Hepatocyte (in vitro differentiated cells): ENCODE measurements at regions not wholly inside any gene's neighbourhood (a gene's known extent, or its start where the extent isn't known, plus 50 kb on each side); places are given as distances from the start of the nearest gene placed in this dataset.

Source experiments
- CTCF ChIP-seq: fragments of 200-600 bp; sonication (generic); IDR thresholded peaks from 2 replicates; pipeline ENCODE4 v1.5.1; 2016; ENCODE audit warnings: antibody characterized with exemption, mild to moderate bottlenecking; ENCODE audit not compliant: poor library complexity
- EZH2 ChIP-seq: fragments of 200-600 bp; sonication (generic); IDR thresholded peaks from 2 replicates; pipeline ENCODE4 v1.6.1; 2016; ENCODE audit warnings: antibody characterized with exemption, mild to moderate bottlenecking, borderline replicate concordance
- EZH2phosphoT487 ChIP-seq: fragments of 200-600 bp; sonication (generic); IDR thresholded peaks from one replicate; pipeline ENCODE4 v1.6.1; 2018; ENCODE audit warnings: antibody characterized with exemption, mild to moderate bottlenecking, low read depth, moderate library complexity; ENCODE audit not compliant: unreplicated experiment, severe bottlenecking

- TF ChIP-seq CTCF = no peak
- no peak for TF ChIP-seq EZH2
- no peak for TF ChIP-seq EZH2phosphoT487
Measured at GRCh38 chr12:82608706-82609105, 78.0 kb upstream of the TMTC2 start.
